Muscle layer of duodenum (tissue), 2 donors: ENCODE measurements at regions not wholly inside any gene's neighbourhood (a gene's known extent, or its start where the extent isn't known, plus 50 kb on each side); places are given as distances from the start of the nearest gene placed in this dataset.

Source experiments
- H3K27ac ChIP-seq: one replicate; pipeline ENCODE4 v1.7.0; 2013; ENCODE audit warnings: mild to moderate bottlenecking, low read length
- H3K27me3 ChIP-seq: one replicate; pipeline ENCODE4 v1.7.0; 2013; ENCODE audit warnings: low read depth, mild to moderate bottlenecking, control low read depth, low read length
- H3K36me3 ChIP-seq, 2 donors: one replicate each; pipeline ENCODE4 v1.7.0; 2013; ENCODE audit warnings: low read length in 2 of 2, control low read depth in 1 of 2, mild to moderate bottlenecking in 1 of 2; ENCODE audit not compliant: insufficient read depth in 2 of 2, control insufficient read depth in 1 of 2
- H3K4me1 ChIP-seq, 2 donors: one replicate each; pipeline ENCODE4 v1.7.0; 2013; ENCODE audit warnings: low read length in 2 of 2, mild to moderate bottlenecking in 2 of 2, control low read depth in 1 of 2, moderate library complexity in 1 of 2; ENCODE audit not compliant: insufficient read depth in 2 of 2, control insufficient read depth in 1 of 2
- H3K4me3 ChIP-seq, 2 donors: one replicate each; pipeline ENCODE4 v1.7.0; 2013; ENCODE audit warnings: low read length in 2 of 2, low read depth in 1 of 2, mild to moderate bottlenecking in 1 of 2
- H3K9me3 ChIP-seq, 2 donors: one replicate each; pipeline ENCODE4 v1.7.0; 2013; ENCODE audit warnings: low read length in 2 of 2, control low read depth in 1 of 2, mild to moderate bottlenecking in 1 of 2; ENCODE audit not compliant: control insufficient read depth in 1 of 2
- donor health status: healthy.

GRCh38 chr22:22088658-22089458, 106.3 kb upstream of the TOP3B start:
- no peaks in the 10 kb centered on the region for H3K4me1 ChIP-seq

GRCh38 chr22:22087854-22088657, 105.5 kb upstream of the TOP3B start:
- no peak overlapping the region for H3K27ac ChIP-seq
- no peaks in the 10 kb centered on the region for H3K9me3 ChIP-seq
- H3K4me3 ChIP-seq: no peak overlapping the region
- H3K36me3 ChIP-seq: no peaks in the 10 kb centered on the region
- H3K27me3 ChIP-seq: no peaks in the 10 kb centered on the region
- H3K4me1 ChIP-seq: no peaks in the 10 kb centered on the region

More at GRCh38 chr22:22088658-22089458, 106.3 kb upstream of the TOP3B start:
- Histone ChIP-seq H3K9me3 (no peaks in the 10 kb centered on the region), H3K27me3 (no peaks in the 10 kb centered on the region), H3K4me3 (no peak overlapping the region), H3K36me3 (no peaks in the 10 kb centered on the region), H3K27ac (no peak overlapping the region)

GRCh38 chr22:22086501-22087158, 104.0 kb upstream of the TOP3B start:
- no peak overlapping the region for H3K27ac ChIP-seq
- no peaks in the 10 kb centered on the region for H3K9me3 ChIP-seq
- H3K36me3 ChIP-seq: no peaks in the 10 kb centered on the region
- no peaks in the 10 kb centered on the region for H3K4me1 ChIP-seq
- no peaks in the 10 kb centered on the region for H3K27me3 ChIP-seq
- no peak overlapping the region for H3K4me3 ChIP-seq

- Histone ChIP-seq H3K4me3 (no peak overlapping the region), H3K9me3 (no peaks in the 10 kb centered on the region), H3K27ac (no peak overlapping the region), H3K4me1 (no peaks in the 10 kb centered on the region), H3K36me3 (no peaks in the 10 kb centered on the region), H3K27me3 (no peaks in the 10 kb centered on the region)
Measured at GRCh38 chr22:22085702-22086500, 103.3 kb upstream of the TOP3B start.

DNA sequence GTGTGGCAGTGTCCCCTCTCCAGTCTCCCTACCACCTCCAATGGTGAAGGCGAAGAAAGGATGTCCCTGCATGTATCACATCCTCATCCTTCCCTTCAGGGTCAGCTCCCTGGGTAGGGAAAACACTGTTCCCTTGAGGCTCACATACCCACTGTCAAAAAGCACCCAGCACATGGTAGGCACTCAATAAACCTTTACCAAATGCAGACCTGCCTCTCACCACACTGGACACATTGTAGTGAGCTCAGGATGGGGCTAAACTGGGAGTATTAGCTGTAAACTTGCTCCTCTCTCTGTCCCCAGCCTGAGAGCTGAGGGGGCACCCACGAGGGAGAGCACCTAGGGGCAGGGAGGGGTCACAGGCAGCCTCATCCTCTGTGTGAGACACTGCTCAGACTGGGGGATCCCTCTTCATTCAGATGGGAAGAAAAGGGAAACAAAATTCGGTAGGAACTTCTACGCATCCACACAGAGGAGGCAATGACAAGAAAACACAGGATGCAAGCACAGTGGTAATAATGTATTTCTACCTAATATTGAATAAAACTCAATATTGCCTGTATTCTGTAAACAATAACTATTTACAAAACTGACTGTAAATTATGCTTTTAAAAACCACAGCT, 101.6 kb upstream of the TOP3B start:
- no peak overlapping the region for H3K27ac ChIP-seq
- H3K4me1 ChIP-seq: no peaks in the 10 kb centered on the region
- no peak overlapping the region for H3K4me3 ChIP-seq
- no peaks in the 10 kb centered on the region for H3K36me3 ChIP-seq
- no peaks in the 10 kb centered on the region for H3K27me3 ChIP-seq
- no peaks in the 10 kb centered on the region for H3K9me3 ChIP-seq

GRCh38 chr22:22082960-22083359, 100.4 kb upstream of the TOP3B start:
- H3K27me3 ChIP-seq: no peaks in the 10 kb centered on the region
- no peak overlapping the region for H3K4me3 ChIP-seq
- H3K27ac ChIP-seq: no peak overlapping the region
- no peaks in the 10 kb centered on the region for H3K4me1 ChIP-seq
- no peaks in the 10 kb centered on the region for H3K9me3 ChIP-seq
- H3K36me3 ChIP-seq: no peaks in the 10 kb centered on the region

- H3K4me3 ChIP-seq: no peak overlapping the region
- H3K27ac ChIP-seq: no peak overlapping the region
- H3K27me3 ChIP-seq: no peaks in the 10 kb centered on the region
- no peaks in the 10 kb centered on the region for H3K9me3 ChIP-seq
- H3K4me1 ChIP-seq: no peaks in the 10 kb centered on the region
- no peaks in the 10 kb centered on the region for H3K36me3 ChIP-seq
Measured at GRCh38 chr22:22082229-22082835, 99.7 kb upstream of the TOP3B start.

GRCh38 chr22:22080270-22080669, 97.7 kb upstream of the TOP3B start:
- H3K9me3 ChIP-seq: no peaks in the 10 kb centered on the region
- H3K4me1 ChIP-seq: no peaks in the 10 kb centered on the region
- no peaks in the 10 kb centered on the region for H3K27me3 ChIP-seq
- no peak overlapping the region for H3K27ac ChIP-seq
- H3K4me3 ChIP-seq: no peak overlapping the region
- H3K36me3 ChIP-seq: no peaks in the 10 kb centered on the region

- Histone ChIP-seq H3K4me1 (no peaks in the 10 kb centered on the region), H3K27me3 (no peaks in the 10 kb centered on the region), H3K4me3 (no peak overlapping the region)
Measured at GRCh38 chr22:22079404-22080148, 97.0 kb upstream of the TOP3B start.

DNA sequence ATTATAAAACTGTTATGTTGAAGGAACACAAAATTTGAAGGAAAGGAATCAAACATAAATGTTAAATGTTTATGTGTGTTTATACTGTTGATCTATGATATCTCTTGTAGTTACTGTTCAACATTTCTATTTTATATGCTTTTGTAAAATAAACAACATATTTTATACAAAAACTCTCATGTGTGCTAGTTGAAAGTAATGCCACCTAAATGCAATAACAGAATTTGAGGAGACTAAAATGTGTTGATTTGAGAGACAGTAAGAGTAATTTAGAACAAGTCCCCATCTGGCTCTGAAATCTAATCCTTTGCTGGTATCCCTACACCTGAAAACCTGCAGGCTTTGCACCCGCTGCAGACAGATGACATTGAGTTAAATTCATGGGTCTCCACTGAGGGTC, 95.7 kb upstream of the TOP3B start:
- Histone ChIP-seq H3K9me3 (no peaks in the 10 kb centered on the region), H3K27ac (no peak overlapping the region), H3K27me3 (peaks cover 6% of the 10 kb centered on the region), H3K4me1 (no peaks in the 10 kb centered on the region), H3K36me3 (no peaks in the 10 kb centered on the region), H3K4me3 (no peak overlapping the region)

More at GRCh38 chr22:22079404-22080148, 97.0 kb upstream of the TOP3B start:
- Histone ChIP-seq H3K36me3 (no peaks in the 10 kb centered on the region), H3K27ac (no peak overlapping the region), H3K9me3 (no peaks in the 10 kb centered on the region)
